Ishikawa (cell line): ENCODE measurements at regions not wholly inside any gene's neighbourhood (a gene's known extent, or its start where the extent isn't known, plus 50 kb on each side); places are given as distances from the start of the nearest gene placed in this dataset.

Experiments
- CEBPB ChIP-seq: IDR thresholded peaks from 2 replicates; pipeline ENCODE4 v1.6.1; 2012
- CREB1 ChIP-seq: IDR thresholded peaks from 2 replicates; pipeline ENCODE4 v1.6.1; 2012; ENCODE audit warnings: low read depth
- EGR1 ChIP-seq: IDR thresholded peaks from 2 replicates; pipeline ENCODE4 v1.6.1; 2012
- EP300 ChIP-seq: IDR thresholded peaks from 2 replicates; pipeline ENCODE4 v1.6.1; 2012; ENCODE audit warnings: borderline replicate concordance
- FOXM1 ChIP-seq: IDR thresholded peaks from 2 replicates; pipeline ENCODE4 v1.6.1; 2012; ENCODE audit warnings: low read depth, borderline replicate concordance
- NFIC ChIP-seq: IDR thresholded peaks from 2 replicates; pipeline ENCODE4 v1.6.1; 2012
- RAD21 ChIP-seq: IDR thresholded peaks from 2 replicates; pipeline ENCODE4 v1.6.1; 2012; ENCODE audit warnings: low read depth
- TAF1 ChIP-seq: IDR thresholded peaks from 2 replicates; pipeline ENCODE4 v1.6.1; 2012; ENCODE audit warnings: low read depth, mild to moderate bottlenecking
- TCF12 ChIP-seq: IDR thresholded peaks from 2 replicates; pipeline ENCODE4 v1.6.1; 2012; ENCODE audit warnings: low read depth
- TEAD4 ChIP-seq: IDR thresholded peaks from 2 replicates; pipeline ENCODE4 v1.6.1; 2012
- YY1 ChIP-seq: IDR thresholded peaks from 2 replicates; pipeline ENCODE4 v1.6.1; 2012; ENCODE audit warnings: low read depth
- ZBTB7A ChIP-seq: IDR thresholded peaks from 2 replicates; pipeline ENCODE4 v1.6.1; 2012; ENCODE audit warnings: low read depth
- TF ChIP-seq, protein P1 (sequence below): IDR thresholded peaks from 2 replicates; pipeline ENCODE4 v1.6.1; 2012
- TF ChIP-seq, protein P2 (sequence below): IDR thresholded peaks from 2 replicates; pipeline ENCODE4 v1.6.1; 2012
- TF ChIP-seq, protein P3 (sequence below): IDR thresholded peaks from 2 replicates; pipeline ENCODE4 v1.6.1; 2012; ENCODE audit warnings: low read depth, mild to moderate bottlenecking

DNA sequence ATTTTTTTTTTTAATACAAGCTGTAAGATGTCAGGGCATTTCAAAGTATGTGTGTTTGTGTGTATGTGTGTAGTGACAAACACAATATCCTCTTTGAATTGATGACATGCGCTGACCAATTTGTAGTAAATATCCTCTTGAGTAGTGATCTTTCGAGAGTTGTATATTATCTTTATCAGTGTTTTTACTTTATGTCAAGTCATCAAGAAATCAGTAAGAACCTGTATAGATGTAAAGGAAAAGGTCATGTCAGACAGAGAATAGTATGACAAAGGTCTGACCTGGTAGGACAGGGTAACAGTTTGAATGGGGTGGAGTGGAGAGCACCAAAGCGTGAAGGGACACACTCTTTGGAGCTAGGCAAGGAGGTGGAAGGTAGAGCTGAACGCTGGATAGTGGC is 1931.4 kb upstream of the CELF4 start:
- TF ChIP-seq TEAD4 = no peak
- no peak for TF ChIP-seq NFIC
- TF ChIP-seq EGR1 = no peak
- TF ChIP-seq, protein P1, sequence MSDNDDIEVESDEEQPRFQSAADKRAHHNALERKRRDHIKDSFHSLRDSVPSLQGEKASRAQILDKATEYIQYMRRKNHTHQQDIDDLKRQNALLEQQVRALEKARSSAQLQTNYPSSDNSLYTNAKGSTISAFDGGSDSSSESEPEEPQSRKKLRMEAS = no peak
- no peak for TF ChIP-seq YY1
- TF ChIP-seq, protein P2, sequence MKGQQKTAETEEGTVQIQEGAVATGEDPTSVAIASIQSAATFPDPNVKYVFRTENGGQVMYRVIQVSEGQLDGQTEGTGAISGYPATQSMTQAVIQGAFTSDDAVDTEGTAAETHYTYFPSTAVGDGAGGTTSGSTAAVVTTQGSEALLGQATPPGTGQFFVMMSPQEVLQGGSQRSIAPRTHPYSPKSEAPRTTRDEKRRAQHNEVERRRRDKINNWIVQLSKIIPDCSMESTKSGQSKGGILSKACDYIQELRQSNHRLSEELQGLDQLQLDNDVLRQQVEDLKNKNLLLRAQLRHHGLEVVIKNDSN = no peak
- TF ChIP-seq FOXM1 = no peak
- TF ChIP-seq TCF12 = no peak
- TF ChIP-seq CREB1 = no peak
- TF ChIP-seq ZBTB7A = no peak
- TF ChIP-seq, protein P3, sequence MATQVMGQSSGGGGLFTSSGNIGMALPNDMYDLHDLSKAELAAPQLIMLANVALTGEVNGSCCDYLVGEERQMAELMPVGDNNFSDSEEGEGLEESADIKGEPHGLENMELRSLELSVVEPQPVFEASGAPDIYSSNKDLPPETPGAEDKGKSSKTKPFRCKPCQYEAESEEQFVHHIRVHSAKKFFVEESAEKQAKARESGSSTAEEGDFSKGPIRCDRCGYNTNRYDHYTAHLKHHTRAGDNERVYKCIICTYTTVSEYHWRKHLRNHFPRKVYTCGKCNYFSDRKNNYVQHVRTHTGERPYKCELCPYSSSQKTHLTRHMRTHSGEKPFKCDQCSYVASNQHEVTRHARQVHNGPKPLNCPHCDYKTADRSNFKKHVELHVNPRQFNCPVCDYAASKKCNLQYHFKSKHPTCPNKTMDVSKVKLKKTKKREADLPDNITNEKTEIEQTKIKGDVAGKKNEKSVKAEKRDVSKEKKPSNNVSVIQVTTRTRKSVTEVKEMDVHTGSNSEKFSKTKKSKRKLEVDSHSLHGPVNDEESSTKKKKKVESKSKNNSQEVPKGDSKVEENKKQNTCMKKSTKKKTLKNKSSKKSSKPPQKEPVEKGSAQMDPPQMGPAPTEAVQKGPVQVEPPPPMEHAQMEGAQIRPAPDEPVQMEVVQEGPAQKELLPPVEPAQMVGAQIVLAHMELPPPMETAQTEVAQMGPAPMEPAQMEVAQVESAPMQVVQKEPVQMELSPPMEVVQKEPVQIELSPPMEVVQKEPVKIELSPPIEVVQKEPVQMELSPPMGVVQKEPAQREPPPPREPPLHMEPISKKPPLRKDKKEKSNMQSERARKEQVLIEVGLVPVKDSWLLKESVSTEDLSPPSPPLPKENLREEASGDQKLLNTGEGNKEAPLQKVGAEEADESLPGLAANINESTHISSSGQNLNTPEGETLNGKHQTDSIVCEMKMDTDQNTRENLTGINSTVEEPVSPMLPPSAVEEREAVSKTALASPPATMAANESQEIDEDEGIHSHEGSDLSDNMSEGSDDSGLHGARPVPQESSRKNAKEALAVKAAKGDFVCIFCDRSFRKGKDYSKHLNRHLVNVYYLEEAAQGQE = no peak
- no peak for TF ChIP-seq EP300
- no peak for TF ChIP-seq CEBPB
- TF ChIP-seq RAD21 = no peak

DNA sequence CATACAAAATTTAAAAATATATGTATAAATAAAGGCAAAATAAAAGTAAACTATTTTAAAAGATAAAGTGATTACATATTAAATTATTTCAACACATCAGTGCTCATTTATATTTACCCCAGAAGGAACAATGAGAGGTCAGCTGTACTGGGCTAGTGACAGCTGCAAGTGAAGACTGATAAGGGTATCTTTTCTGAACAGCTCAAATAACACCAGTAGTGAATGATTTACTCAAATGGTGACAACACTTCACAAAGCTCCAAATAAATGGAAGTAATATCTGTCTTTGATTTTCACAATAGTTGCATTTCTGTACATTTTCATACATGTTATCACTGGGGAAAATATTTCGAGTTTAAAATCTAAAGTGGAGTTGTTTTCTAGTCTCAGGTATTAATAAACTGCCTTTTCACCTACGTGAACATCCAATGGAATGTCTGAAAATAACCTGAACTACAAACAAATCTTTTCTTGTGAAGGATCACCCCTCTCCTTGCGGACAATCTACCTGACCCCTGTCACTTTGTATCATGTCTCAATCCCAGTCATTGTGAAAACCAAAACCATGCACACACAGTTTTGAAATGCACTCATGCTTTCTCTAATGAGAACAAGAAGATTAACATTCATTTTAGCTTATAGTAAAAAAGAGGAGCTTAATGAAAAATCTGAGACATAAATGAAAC is 1928.8 kb upstream of the CELF4 start:
- TF ChIP-seq EGR1 (no peak), NFIC (no peak), FOXM1 (no peak), EP300 (no peak), CEBPB (no peak), YY1 (no peak), RAD21 (no peak), ZBTB7A (no peak), TAF1 (no peak), TEAD4 (no peak)
- TF ChIP-seq, protein P2 = no peak
- TF ChIP-seq, protein P1 = no peak

DNA sequence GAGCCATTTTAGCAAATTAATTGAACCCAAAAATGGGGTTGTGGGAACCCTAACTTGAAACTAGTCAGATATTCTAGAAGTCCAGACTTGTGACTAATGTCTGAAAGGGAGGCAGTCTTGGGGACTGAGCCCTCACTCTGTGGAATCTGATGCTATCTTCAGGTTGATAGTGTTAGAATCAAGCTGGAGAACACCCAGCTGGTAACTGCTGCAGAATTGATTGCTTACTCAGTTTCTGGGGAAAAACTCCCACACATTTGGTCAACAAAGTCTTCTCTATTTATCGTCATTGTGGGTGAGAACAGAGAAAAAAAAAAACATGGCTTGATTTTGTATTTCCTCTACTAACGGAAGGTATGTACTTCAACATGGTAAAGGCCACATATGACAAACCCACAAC is 1925.8 kb upstream of the CELF4 start:
- TF ChIP-seq RAD21 (no peak), YY1 (no peak), TAF1 (no peak), CEBPB (no peak), EGR1 (no peak), TEAD4 (no peak), CREB1 (no peak), EP300 (no peak), NFIC (no peak), TCF12 (no peak), FOXM1 (no peak)
- TF ChIP-seq, protein P1 = no peak
- TF ChIP-seq, protein P2 = no peak
- TF ChIP-seq, protein P3 = no peak

DNA sequence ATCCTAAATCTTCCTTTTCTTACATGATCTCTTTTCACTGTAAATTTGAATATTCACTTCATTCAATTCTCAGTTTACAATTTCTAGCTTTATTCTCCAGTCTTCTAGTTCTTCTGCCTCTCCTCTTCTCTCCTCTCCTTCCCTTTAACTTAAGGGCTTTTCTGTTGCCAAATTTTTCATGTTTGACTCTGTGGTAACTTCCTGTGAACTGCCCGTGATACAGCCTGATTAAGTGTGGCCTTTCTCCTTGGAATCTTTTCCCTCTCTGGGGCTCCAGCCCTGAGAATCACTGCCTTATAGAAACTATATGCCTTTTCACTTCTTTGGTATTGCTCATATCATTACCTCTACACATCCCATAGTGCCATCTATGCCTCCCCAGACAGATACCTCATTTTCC is 1923.8 kb upstream of the CELF4 start:
- TF ChIP-seq FOXM1 = no peak
- TF ChIP-seq, protein P3 = no peak
- TF ChIP-seq EGR1 = no peak
- TF ChIP-seq CEBPB = no peak
- no peak for TF ChIP-seq RAD21
- TF ChIP-seq EP300 = no peak
- no peak for TF ChIP-seq NFIC
- TF ChIP-seq, protein P1 = no peak
- no peak for TF ChIP-seq CREB1
- TF ChIP-seq, protein P2 = no peak
- no peak for TF ChIP-seq TCF12
